GM12878 (cell line): ENCODE measurements at regions not wholly inside any gene's neighbourhood (a gene's known extent, or its start where the extent isn't known, plus 50 kb on each side); places are given as distances from the start of the nearest gene placed in this dataset.

Experiments
- ATAC-seq: fragments of 200-7000 bp; cut with Tn5 transposase; 3 replicates; pipeline ENCODE4 v1.9.1; 2020; ENCODE audit warnings: mild to moderate bottlenecking, moderate library complexity
- BruUV-seq: library from RNA; stranded (reverse); fragments of 400-500 nt; replicated peaks from 2 replicates; lab custom pipeline; 2021; lab: Mats Ljungman, UMichigan
- CTCF ChIA-PET: fragments of 300-600 bp; sonication (Branson Sonifier 250); formaldehyde crosslinking; extraction: SDS; loops from one replicate; lab custom pipeline; 2021; ENCODE audit warnings: inconsistent platforms; lab: Yijun Ruan, JAX
- POLR2A ChIA-PET: fragments of 350-600 bp; formaldehyde crosslinking; extraction: SDS; loops from one replicate; lab custom pipeline; 2021; ENCODE audit warnings: inconsistent platforms; lab: Charles Lee
- RAD21 ChIA-PET: fragments of 300-600 bp; sonication (Branson Sonifier 250); formaldehyde crosslinking; loops from one replicate; lab custom pipeline; 2023; ENCODE audit warnings: antibody characterized with exemption; ENCODE audit not compliant: unreplicated experiment; lab: Charles Lee
- SMC1A ChIA-PET: fragments of 300-600 bp; sonication (Branson Sonifier 250); formaldehyde crosslinking; loops from one replicate; lab custom pipeline; 2023; ENCODE audit not compliant: unreplicated experiment, uncharacterized antibody; lab: Charles Lee
- DNase-seq: peaks from one replicate; pipeline ENCODE4 v3.0.0-alpha.2; 2011; ENCODE audit warnings: low read depth, low spot score
- FAIRE-seq: peaks from 3 replicates; lab custom pipeline; 2011; peaks lifted over from hg19 to GRCh38; lab: Jason Lieb, UNC
- H2AFZ ChIP-seq: 2 replicates; pipeline ENCODE4 v1.6.0; 2011; ENCODE audit warnings: low read depth, low read length, control low read depth; ENCODE audit not compliant: control insufficient read depth
- H3K27ac ChIP-seq: 2 replicates; pipeline ENCODE4 v1.5.1; 2011; ENCODE audit warnings: control low read depth; ENCODE audit not compliant: control insufficient read depth, insufficient read depth
- H3K27me3 ChIP-seq, 2 experiments: replicated peaks in 1 of 2; 2 replicates each; pipeline versions ENCODE4 v1.6.0 to v1.6.1; 2011; ENCODE audit warnings: low read length in 1 of 2; ENCODE audit not compliant: control insufficient read depth in 2 of 2, insufficient read depth in 2 of 2
- H3K36me3 ChIP-seq, 2 experiments: 2 replicates each; pipeline ENCODE4 v1.5.1; 2011; ENCODE audit warnings: low read length in 1 of 2; ENCODE audit not compliant: control insufficient read depth in 2 of 2, insufficient read depth in 2 of 2
- H3K4me1 ChIP-seq: 2 replicates; pipeline ENCODE4 v1.6.1; 2011; ENCODE audit warnings: mild to moderate bottlenecking, low read length, moderate library complexity, mixed read lengths; ENCODE audit not compliant: control insufficient read depth, insufficient read depth
- H3K4me2 ChIP-seq: 2 replicates; pipeline ENCODE4 v1.6.0; 2011; ENCODE audit warnings: control low read depth; ENCODE audit not compliant: control insufficient read depth, insufficient read depth
- H3K4me3 ChIP-seq: fragments of 200-600 bp; sonication (generic); 2 replicates; pipeline ENCODE4 v1.5.1; 2016
- H3K79me2 ChIP-seq: 2 replicates; pipeline ENCODE4 v1.6.0; 2011; ENCODE audit warnings: low read length; ENCODE audit not compliant: control insufficient read depth, insufficient read depth
- H3K9ac ChIP-seq: 2 replicates; pipeline ENCODE4 v1.8.0; 2011; ENCODE audit warnings: low read length, control low read depth, mixed read lengths; ENCODE audit not compliant: control insufficient read depth, insufficient read depth
- H3K9me3 ChIP-seq: replicated peaks from 3 replicates; pipeline ENCODE4 v1.5.1; 2011; ENCODE audit warnings: mild to moderate bottlenecking, low read length; ENCODE audit not compliant: control insufficient read depth, insufficient read depth
- H4K20me1 ChIP-seq: 2 replicates; pipeline ENCODE4 v1.6.0; 2011; ENCODE audit not compliant: control insufficient read depth, insufficient read depth
- BCLAF1 ChIP-seq: fragments of 450-650 bp; IDR thresholded peaks from 2 replicates; pipeline ENCODE4 v1.6.1; 2017; ENCODE audit warnings: antibody characterized with exemption, mild to moderate bottlenecking, moderate library complexity
- CTCF ChIP-seq, 3 experiments: IDR thresholded peaks in 2 of 3; conservative IDR thresholded peaks in 1 of 3; 2 replicates each; pipeline ENCODE4 v1.5.1; 2011; ENCODE audit warnings: low read depth in 3 of 3, low read length in 3 of 3, mild to moderate bottlenecking in 3 of 3, control low read depth in 2 of 3, moderate library complexity in 2 of 3, inconsistent platforms in 1 of 3, mixed read lengths in 1 of 3; ENCODE audit not compliant: control insufficient read depth in 2 of 3, insufficient read depth in 1 of 3; ENCODE audit errors: extremely low read depth in 1 of 3
- NFXL1 ChIP-seq: fragments of 450-650 bp; IDR thresholded peaks from 2 replicates; pipeline ENCODE4 v1.6.1; 2017; ENCODE audit warnings: antibody characterized with exemption, mild to moderate bottlenecking, borderline replicate concordance
- RAD21 ChIP-seq: IDR thresholded peaks from 2 replicates; pipeline ENCODE4 v1.6.1; 2011; ENCODE audit warnings: mild to moderate bottlenecking, low read depth, low read length, moderate library complexity; ENCODE audit not compliant: insufficient read depth
- SMC3 ChIP-seq: IDR thresholded peaks from 2 replicates; pipeline ENCODE4 v1.6.1; 2011; ENCODE audit warnings: low read length, improper control_type of control experiment, borderline replicate concordance
- SPI1 ChIP-seq: IDR thresholded peaks from 2 replicates; pipeline ENCODE4 v1.6.1; 2011; ENCODE audit warnings: low read depth, mild to moderate bottlenecking, low read length, moderate library complexity, borderline replicate concordance; ENCODE audit not compliant: insufficient read depth
- STAT3 ChIP-seq: IDR thresholded peaks from 2 replicates; pipeline ENCODE4 v1.6.1; 2011; ENCODE audit warnings: low read depth, low read length, improper control_type of control experiment
- TCF7 ChIP-seq: IDR thresholded peaks from 2 replicates; pipeline ENCODE4 v1.6.1; 2014; ENCODE audit warnings: antibody characterized with exemption, borderline replicate concordance
- ZNF24 ChIP-seq: fragments of 450-650 bp; IDR thresholded peaks from 2 replicates; pipeline ENCODE4 v1.6.1; 2017; ENCODE audit warnings: antibody characterized with exemption, mild to moderate bottlenecking
- ZZZ3 ChIP-seq: IDR thresholded peaks from 2 replicates; pipeline ENCODE4 v1.6.1; 2011; ENCODE audit warnings: low read depth; ENCODE audit not compliant: control insufficient read depth, insufficient read length
- WGBS: methylation state at CpG from one replicate; pipeline ENCODE4 v1.1.6; 2016; ENCODE audit warnings: low lambda C conversion rate; ENCODE audit not compliant: insufficient replicate concordance, insufficient coverage; ENCODE audit errors: missing lambda C conversion rate; 5-methylcytosine and 5-hydroxymethylcytosine counted together
- in situ Hi-C: fragments of 300-500 bp; cut with MboI; formaldehyde crosslinking; loops from 9 replicates; pipeline ENCODE4 v1.14.3; 2018; ENCODE audit warnings: mixed read lengths
- intact Hi-C: fragments of 100-400 bp; cut with micrococcal nuclease; formaldehyde crosslinking; loops from one replicate; pipeline ENCODE4 v1.14.2; 2022; ENCODE audit not compliant: unreplicated experiment

GRCh38 chr3:144687862-144688261 lies 716.2 kb downstream of the DIPK2A start:
- ChIA-PET CTCF (interaction anchor here (0.8 to 1.1 kb wide), 4 partner anchors 11 to 711 kb away, joined by 3 to 4 read pairs (median 3); no protein-coding TSS in a partner anchor), POLR2A (interaction anchor here (0.5 kb wide), 1 partner anchor 23 kb away, joined by 3 read pairs; no protein-coding TSS in a partner anchor), SMC1A (interaction anchor here (0.9 to 1.1 kb wide), 2 partner anchors 10 to 12 kb away, joined by 3 read pairs; no protein-coding TSS in a partner anchor), RAD21 (interaction anchor here (0.6 kb wide), 1 partner anchor 1350 kb away, joined by 5 read pairs; no protein-coding TSS in a partner anchor)
- in situ Hi-C loops: no loop called here
- no peak overlapping the region for H3K4me3 ChIP-seq
- no peaks in the 10 kb centered on the region for H3K4me1 ChIP-seq
- no peaks in the 10 kb centered on the region for H4K20me1 ChIP-seq
- no peaks in the 10 kb centered on the region for H3K79me2 ChIP-seq
- H3K36me3 ChIP-seq: no peaks in the 10 kb centered on the region
- H2AFZ ChIP-seq: no peak overlapping the region
- DNase-seq (no peak), FAIRE-seq (no peak), ATAC-seq (peak; percentile 70)
- intact Hi-C loops: no loop called here
- no peaks in the 10 kb centered on the region for H3K27me3 ChIP-seq
- no TSS peak for BruUV-seq
- no peak overlapping the region for H3K4me2 ChIP-seq
- H3K9me3 ChIP-seq: no peaks in the 10 kb centered on the region
- no peak for TF ChIP-seq NFXL1
- peak; percentile 38 to 44 (median 39); a peak in 5 of 6 replicates for TF ChIP-seq CTCF (IDR thresholded peaks at IDR 0.05 in 2 of 3, conservative IDR thresholded peaks at IDR 0.05 in 1 of 3; ENCODE audit: control insufficient read depth in 2 of 3, extremely low read depth in 1 of 3, insufficient read depth in 1 of 3, low read depth in 3 of 3, low read length in 3 of 3)
- no peak for TF ChIP-seq STAT3
- TF ChIP-seq RAD21: peak; percentile 65
- TF ChIP-seq ZNF24: no peak
- peak; percentile 19; the same call in 1 of the 2 replicates for TF ChIP-seq SMC3
- TF ChIP-seq BCLAF1: no peak
- TF ChIP-seq SPI1: no peak
- TF ChIP-seq TCF7: no peak
- no peak for TF ChIP-seq ZZZ3
- no peak overlapping the region for H3K9ac ChIP-seq
- no peak overlapping the region for H3K27ac ChIP-seq
- WGBS: 3% methylated on average over 4 of the region's 4 CpGs
